ENCODE measurements at regions not wholly inside any gene's neighbourhood (a gene's known extent, or its start where the extent isn't known, plus 50 kb on each side); places are given as distances from the start of the nearest gene placed in this dataset.

GRCh38 chr6:156379392-156380289 is 397.5 kb upstream of the ARID1B start:
- ChIA-PET CTCF (no interaction called here), POLR2A (no interaction called here)
- no peak for DNase-seq
- H3K27ac Mint-ChIP-seq = no peak overlapping the region
- no peaks in the 10 kb centered on the region for H3K9me3 Mint-ChIP-seq
- no peaks in the 10 kb centered on the region for H3K36me3 Mint-ChIP-seq (ENCODE audit: low read depth)
- H3K4me3 Mint-ChIP-seq = no peak overlapping the region
- no peaks in the 10 kb centered on the region for H3K27me3 Mint-ChIP-seq
- no peaks in the 10 kb centered on the region for H3K4me1 Mint-ChIP-seq

GRCh38 chr6:156378853-156379252 is 398.3 kb upstream of the ARID1B start:
- no peak overlapping the region for H3K4me3 Mint-ChIP-seq
- H3K27me3 Mint-ChIP-seq = no peaks in the 10 kb centered on the region
- H3K36me3 Mint-ChIP-seq (ENCODE audit: low read depth) = no peaks in the 10 kb centered on the region
- DNase-seq = no peak
- POLR2A ChIA-PET = no interaction called here
- CTCF ChIA-PET = no interaction called here
- H3K4me1 Mint-ChIP-seq = no peaks in the 10 kb centered on the region
- H3K9me3 Mint-ChIP-seq = no peaks in the 10 kb centered on the region
- H3K27ac Mint-ChIP-seq = no peak overlapping the region

GRCh38 chr6:156376091-156376490 is 401.1 kb upstream of the ARID1B start:
- no peaks in the 10 kb centered on the region for H3K36me3 Mint-ChIP-seq (ENCODE audit: low read depth)
- H3K27me3 Mint-ChIP-seq = no peaks in the 10 kb centered on the region
- no peak overlapping the region for H3K27ac Mint-ChIP-seq
- no peak for DNase-seq
- POLR2A ChIA-PET = no interaction called here
- no peaks in the 10 kb centered on the region for H3K9me3 Mint-ChIP-seq
- CTCF ChIA-PET = no interaction called here
- H3K4me3 Mint-ChIP-seq = no peak overlapping the region
- no peaks in the 10 kb centered on the region for H3K4me1 Mint-ChIP-seq

- no peak for DNase-seq
- H3K4me3 Mint-ChIP-seq = no peak overlapping the region
- H3K36me3 Mint-ChIP-seq (ENCODE audit: low read depth) = no peaks in the 10 kb centered on the region
- no peaks in the 10 kb centered on the region for H3K4me1 Mint-ChIP-seq
- no peak overlapping the region for H3K27ac Mint-ChIP-seq
- no peaks in the 10 kb centered on the region for H3K27me3 Mint-ChIP-seq
- ChIA-PET CTCF (no interaction called here), POLR2A (no interaction called here)
- peaks cover 8% of the 10 kb centered on the region for H3K9me3 Mint-ChIP-seq
These were observed 417.3 kb upstream of the ARID1B start for GRCh38 chr6:156359912-156360311.

GRCh38 chr6:156352861-156353260 is 424.3 kb upstream of the ARID1B start:
- H3K9me3 Mint-ChIP-seq = peaks cover 9% of the 10 kb centered on the region
- POLR2A ChIA-PET = no interaction called here
- H3K27ac Mint-ChIP-seq = no peak overlapping the region
- H3K4me1 Mint-ChIP-seq = no peaks in the 10 kb centered on the region
- H3K4me3 Mint-ChIP-seq = no peak overlapping the region
- CTCF ChIA-PET = no interaction called here
- no peaks in the 10 kb centered on the region for H3K36me3 Mint-ChIP-seq (ENCODE audit: low read depth)
- no peak for DNase-seq
- H3K27me3 Mint-ChIP-seq = no peaks in the 10 kb centered on the region

GRCh38 chr6:156351346-156351966 is 425.7 kb upstream of the ARID1B start:
- DNase-seq = no peak
- CTCF ChIA-PET = no interaction called here
- POLR2A ChIA-PET = no interaction called here
- Mint-ChIP-seq H3K27me3 (no peaks in the 10 kb centered on the region), H3K36me3 (ENCODE audit: low read depth) (no peaks in the 10 kb centered on the region), H3K27ac (no peak overlapping the region), H3K9me3 (peaks cover 3% of the 10 kb centered on the region), H3K4me3 (no peak overlapping the region), H3K4me1 (no peaks in the 10 kb centered on the region)

GRCh38 chr6:156350337-156350736 is 426.8 kb upstream of the ARID1B start:
- ChIA-PET POLR2A (no interaction called here), CTCF (no interaction called here)
- Mint-ChIP-seq H3K9me3 (peaks cover 3% of the 10 kb centered on the region), H3K27ac (no peak overlapping the region), H3K4me3 (no peak overlapping the region), H3K36me3 (ENCODE audit: low read depth) (no peaks in the 10 kb centered on the region), H3K27me3 (no peaks in the 10 kb centered on the region), H3K4me1 (no peaks in the 10 kb centered on the region)
- no peak for DNase-seq

- CTCF ChIA-PET = no interaction called here
- H3K9me3 Mint-ChIP-seq = peaks cover 3% of the 10 kb centered on the region
- POLR2A ChIA-PET = no interaction called here
These were observed 428.3 kb upstream of the ARID1B start for GRCh38 chr6:156348849-156349248.

GRCh38 chr6:156348424-156348823 is 428.8 kb upstream of the ARID1B start:
- DNase-seq = no peak
- no peaks in the 10 kb centered on the region for H3K27me3 Mint-ChIP-seq
- no peaks in the 10 kb centered on the region for H3K4me1 Mint-ChIP-seq
- ChIA-PET CTCF (no interaction called here), POLR2A (no interaction called here)
- H3K36me3 Mint-ChIP-seq (ENCODE audit: low read depth) = no peaks in the 10 kb centered on the region
- H3K27ac Mint-ChIP-seq = no peak overlapping the region
- no peak overlapping the region for H3K4me3 Mint-ChIP-seq
- peaks cover 3% of the 10 kb centered on the region for H3K9me3 Mint-ChIP-seq

More at GRCh38 chr6:156348849-156349248, 428.3 kb upstream of the ARID1B start:
- no peak overlapping the region for H3K4me3 Mint-ChIP-seq
- H3K36me3 Mint-ChIP-seq (ENCODE audit: low read depth) = no peaks in the 10 kb centered on the region
- no peak overlapping the region for H3K27ac Mint-ChIP-seq
- no peaks in the 10 kb centered on the region for H3K27me3 Mint-ChIP-seq
- no peaks in the 10 kb centered on the region for H3K4me1 Mint-ChIP-seq
- DNase-seq = no peak

GRCh38 chr6:156347656-156348055 is 429.5 kb upstream of the ARID1B start:
- Mint-ChIP-seq H3K36me3 (ENCODE audit: low read depth) (no peaks in the 10 kb centered on the region), H3K4me1 (no peaks in the 10 kb centered on the region), H3K4me3 (no peak overlapping the region), H3K27me3 (no peaks in the 10 kb centered on the region), H3K9me3 (peaks cover 3% of the 10 kb centered on the region), H3K27ac (no peak overlapping the region)
- no peak for DNase-seq
- POLR2A ChIA-PET = no interaction called here
- CTCF ChIA-PET = no interaction called here

GRCh38 chr6:156347246-156347645 is 429.9 kb upstream of the ARID1B start:
- Mint-ChIP-seq H3K27me3 (no peaks in the 10 kb centered on the region), H3K4me3 (no peak overlapping the region), H3K36me3 (ENCODE audit: low read depth) (no peaks in the 10 kb centered on the region), H3K4me1 (no peaks in the 10 kb centered on the region), H3K27ac (no peak overlapping the region), H3K9me3 (peaks cover 1% of the 10 kb centered on the region)
- CTCF ChIA-PET = no interaction called here
- no peak for DNase-seq
- POLR2A ChIA-PET = no interaction called here

- Mint-ChIP-seq H3K9me3 (no peaks in the 10 kb centered on the region), H3K4me1 (no peaks in the 10 kb centered on the region), H3K27ac (no peak overlapping the region), H3K27me3 (no peaks in the 10 kb centered on the region), H3K36me3 (ENCODE audit: low read depth) (no peaks in the 10 kb centered on the region), H3K4me3 (no peak overlapping the region)
- ChIA-PET POLR2A (no interaction called here), CTCF (no interaction called here)
- no peak for DNase-seq
These were observed 431.5 kb upstream of the ARID1B start for GRCh38 chr6:156345700-156346099.

- Mint-ChIP-seq H3K27ac (no peak overlapping the region), H3K27me3 (no peaks in the 10 kb centered on the region), H3K9me3 (no peaks in the 10 kb centered on the region), H3K36me3 (ENCODE audit: low read depth) (no peaks in the 10 kb centered on the region), H3K4me1 (no peaks in the 10 kb centered on the region), H3K4me3 (no peak overlapping the region)
- DNase-seq = no peak
- ChIA-PET CTCF (no interaction called here), POLR2A (no interaction called here)
These were observed 432.7 kb upstream of the ARID1B start for GRCh38 chr6:156344491-156344890.

- POLR2A ChIA-PET = no interaction called here
- Mint-ChIP-seq H3K27me3 (no peaks in the 10 kb centered on the region), H3K36me3 (ENCODE audit: low read depth) (peaks cover 3% of the 10 kb centered on the region), H3K9me3 (peaks cover 12% of the 10 kb centered on the region), H3K4me1 (no peaks in the 10 kb centered on the region), H3K27ac (no peak overlapping the region), H3K4me3 (no peak overlapping the region)
- CTCF ChIA-PET = no interaction called here
- no peak for DNase-seq
These were observed 439.4 kb upstream of the ARID1B start for GRCh38 chr6:156337801-156338200.

All from activated CD4-positive, alpha-beta memory T cell treated with anti-CD3 and anti-CD28 coated beads, Interleukin-2, amount 10 ng/mL, durations not matched to agents 7 days and 5 days (primary cell).